Neural crest cell (in vitro differentiated cells): ENCODE measurements at regions not wholly inside any gene's neighbourhood (a gene's known extent, or its start where the extent isn't known, plus 50 kb on each side); places are given as distances from the start of the nearest gene placed in this dataset.

Source experiments
- DNase-seq: peaks from one replicate; pipeline ENCODE4 v3.0.0; 2021; ENCODE audit warnings: low read depth, mixed read lengths, low spot score
- H3K27ac Mint-ChIP-seq: one replicate; pipeline ENCODE4 v1.8.0; 2021; ENCODE audit warnings: mild to moderate bottlenecking, mixed read lengths; ENCODE audit not compliant: unreplicated experiment
- H3K27me3 Mint-ChIP-seq: 2 replicates; pipeline ENCODE4 v1.8.0; 2021; ENCODE audit warnings: low read depth, mild to moderate bottlenecking, mixed read lengths
- H3K36me3 Mint-ChIP-seq: 2 replicates; pipeline ENCODE4 v1.8.0; 2021; ENCODE audit warnings: low read depth, mild to moderate bottlenecking, mixed read lengths
- H3K4me1 Mint-ChIP-seq: 2 replicates; pipeline ENCODE4 v1.8.0; 2021; ENCODE audit warnings: mixed read lengths
- H3K4me3 Mint-ChIP-seq: one replicate; pipeline ENCODE4 v1.8.0; 2021; ENCODE audit warnings: mild to moderate bottlenecking, mixed read lengths
- H3K9me3 Mint-ChIP-seq: 2 replicates; pipeline ENCODE4 v1.8.0; 2021; ENCODE audit warnings: mixed read lengths
- CTCF ChIP-seq: fragments of 200-600 bp; sonication (generic); conservative IDR thresholded peaks from 2 replicates; pipeline ENCODE4 v1.5.0; 2021; ENCODE audit warnings: antibody characterized with exemption, mild to moderate bottlenecking

GRCh38 chr2:129672521-129672920 is 306.9 kb upstream of the RAB6C start:
- Mint-ChIP-seq H3K27ac (no peak overlapping the region), H3K4me1 (peaks cover 22% of the 10 kb centered on the region), H3K9me3 (no peaks in the 10 kb centered on the region), H3K4me3 (no peak overlapping the region), H3K36me3 (no peaks in the 10 kb centered on the region), H3K27me3 (peaks cover 9% of the 10 kb centered on the region)
- no peak for TF ChIP-seq CTCF
- DNase-seq = no peak

GRCh38 chr2:129673234-129673633 is 306.2 kb upstream of the RAB6C start:
- DNase-seq = no peak
- no peak for TF ChIP-seq CTCF

GRCh38 chr2:129673847-129674711 is 305.4 kb upstream of the RAB6C start:
- Mint-ChIP-seq H3K36me3 (no peaks in the 10 kb centered on the region), H3K27me3 (peaks cover 9% of the 10 kb centered on the region), H3K4me3 (peak overlapping the region; percentile 1), H3K9me3 (no peaks in the 10 kb centered on the region), H3K4me1 (peaks cover 22% of the 10 kb centered on the region), H3K27ac (no peak overlapping the region)
- DNase-seq = no peak
- no peak for TF ChIP-seq CTCF

More at GRCh38 chr2:129673234-129673633, 306.2 kb upstream of the RAB6C start:
- H3K27me3 Mint-ChIP-seq = peaks cover 9% of the 10 kb centered on the region
- peaks cover 22% of the 10 kb centered on the region for H3K4me1 Mint-ChIP-seq
- H3K27ac Mint-ChIP-seq = no peak overlapping the region
- H3K9me3 Mint-ChIP-seq = no peaks in the 10 kb centered on the region
- H3K36me3 Mint-ChIP-seq = no peaks in the 10 kb centered on the region
- no peak overlapping the region for H3K4me3 Mint-ChIP-seq

DNA sequence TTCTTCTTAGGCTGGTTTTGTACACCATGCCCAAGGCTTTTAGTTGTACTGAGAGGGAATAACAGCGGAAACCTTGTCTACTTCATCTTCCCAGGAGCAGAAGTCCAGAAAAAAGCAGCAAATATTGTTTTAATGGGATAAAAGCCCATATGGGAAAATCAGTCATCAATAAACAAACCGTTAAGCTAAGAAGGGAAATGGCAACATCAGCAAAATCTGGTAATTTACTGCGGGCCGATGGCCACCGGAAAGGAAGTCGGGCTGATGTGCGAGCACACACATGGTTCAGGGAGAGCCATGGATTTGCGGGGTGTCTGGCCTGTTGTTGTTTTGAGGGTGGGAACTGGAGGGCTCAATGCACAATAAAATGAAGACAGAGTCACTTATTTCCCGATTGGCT is 300.7 kb upstream of the RAB6C start:
- no peak for DNase-seq
- Mint-ChIP-seq H3K4me1 (peaks cover 13% of the 10 kb centered on the region), H3K9me3 (no peaks in the 10 kb centered on the region), H3K4me3 (no peak overlapping the region), H3K36me3 (no peaks in the 10 kb centered on the region), H3K27me3 (peaks cover 5% of the 10 kb centered on the region), H3K27ac (no peak overlapping the region)
- TF ChIP-seq CTCF = no peak

GRCh38 chr2:129681788-129682187 is 297.7 kb upstream of the RAB6C start:
- no peaks in the 10 kb centered on the region for H3K4me1 Mint-ChIP-seq
- H3K4me3 Mint-ChIP-seq = no peak overlapping the region
- no peaks in the 10 kb centered on the region for H3K36me3 Mint-ChIP-seq
- TF ChIP-seq CTCF = no peak
- H3K9me3 Mint-ChIP-seq = no peaks in the 10 kb centered on the region
- H3K27me3 Mint-ChIP-seq = no peaks in the 10 kb centered on the region
- DNase-seq = no peak
- no peak overlapping the region for H3K27ac Mint-ChIP-seq
